ENCODE measurements at regions not wholly inside any gene's neighbourhood (a gene's known extent, or its start where the extent isn't known, plus 50 kb on each side); places are given as distances from the start of the nearest gene placed in this dataset.

- no peak for DNase-seq (ENCODE audit: low spot score)
These were observed 160.4 kb upstream of the SYT6 start for GRCh38 chr1:114314098-114314497.

GRCh38 chr1:114310695-114311271 is 157.1 kb upstream of the SYT6 start:
- DNase-seq (ENCODE audit: low spot score): no peak

- no peak for DNase-seq (ENCODE audit: low spot score)
These were observed 149.2 kb upstream of the SYT6 start for GRCh38 chr1:114302821-114303220.

- no peak for DNase-seq (ENCODE audit: low spot score)
These were observed 145.8 kb upstream of the SYT6 start for GRCh38 chr1:114299331-114299975.

DNA sequence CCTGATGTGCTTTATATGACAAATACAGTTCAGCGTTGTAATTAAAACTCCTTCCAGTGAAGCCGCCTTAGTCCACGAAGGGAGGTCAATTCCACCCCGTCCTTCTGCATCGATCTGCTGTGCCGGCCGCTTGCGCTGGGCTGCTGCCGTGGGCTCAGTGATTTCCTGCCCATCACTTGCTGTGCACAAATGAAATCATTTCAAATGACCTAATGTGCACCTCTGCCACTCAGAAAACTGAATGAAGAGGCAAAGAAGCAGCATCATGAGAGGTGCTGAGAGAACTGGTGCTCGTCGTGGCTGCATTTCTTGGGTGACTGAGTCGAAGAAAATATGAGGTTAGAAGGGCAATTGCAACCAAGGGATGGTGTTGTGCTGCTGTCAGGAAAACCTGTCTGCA is 144.3 kb upstream of the SYT6 start:
- DNase-seq (ENCODE audit: low spot score): no peak

DNA sequence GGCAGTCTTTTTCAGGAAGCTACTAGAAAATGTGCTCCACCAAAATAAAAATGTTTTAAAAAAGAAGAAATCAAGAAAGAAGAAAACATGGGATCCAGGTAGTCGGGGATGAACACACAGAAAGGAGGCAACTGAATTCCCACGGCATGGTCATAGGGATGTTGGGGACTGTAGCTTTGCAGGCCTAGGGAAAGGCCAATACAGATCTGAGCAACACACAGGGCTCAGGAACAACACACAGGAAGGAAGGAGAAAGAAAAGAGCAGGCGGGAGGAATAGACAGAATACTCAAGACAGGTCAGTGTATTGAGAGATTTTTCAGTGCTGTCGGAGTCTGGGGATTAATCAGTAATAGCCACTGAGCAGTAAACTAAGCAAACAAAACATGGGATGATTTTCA is 142.7 kb upstream of the SYT6 start:
- DNase-seq (ENCODE audit: low spot score): no peak

DNA sequence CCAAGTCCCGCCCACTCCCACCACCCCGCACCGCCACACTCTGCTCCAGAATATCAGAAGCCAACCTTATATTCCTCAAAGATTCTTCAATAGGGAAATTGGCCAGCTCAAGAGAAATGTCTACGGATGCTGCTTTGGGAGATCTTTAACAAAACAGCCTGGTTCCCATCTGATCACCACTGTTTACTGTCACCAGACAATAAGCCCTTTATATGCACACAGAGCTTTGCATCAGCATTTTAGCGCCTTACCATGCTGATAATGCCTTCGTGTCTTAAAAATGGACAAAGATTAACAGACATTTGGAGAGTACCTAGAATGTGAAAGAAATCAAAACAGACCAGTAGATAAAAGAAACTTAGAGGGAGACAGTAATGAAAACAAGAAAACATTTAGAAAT is 141.7 kb upstream of the SYT6 start:
- no peak for DNase-seq (ENCODE audit: low spot score)

GRCh38 chr1:114292835-114293234 is 139.2 kb upstream of the SYT6 start:
- DNase-seq (ENCODE audit: low spot score): no peak

- no peak for DNase-seq (ENCODE audit: low spot score)
These were observed 138.5 kb upstream of the SYT6 start for GRCh38 chr1:114292194-114292593.

DNA sequence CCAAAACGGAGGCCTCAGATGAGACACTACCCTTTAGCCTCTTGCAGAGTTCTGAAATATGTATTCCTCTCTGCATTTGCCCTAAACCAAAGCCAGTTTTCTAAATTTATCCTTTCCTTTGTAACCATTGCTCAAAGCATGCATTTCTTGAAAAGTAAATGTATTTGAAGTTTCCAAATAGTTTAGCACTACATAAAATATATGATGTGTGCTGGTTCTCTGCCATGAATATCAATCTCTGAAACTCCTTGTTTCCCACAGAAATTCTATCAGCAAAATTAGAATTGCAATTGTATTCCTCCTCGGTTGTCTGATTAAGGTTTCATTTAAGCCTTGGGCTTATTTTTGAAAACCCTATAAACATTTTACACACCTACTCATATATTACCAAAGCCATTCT is 137.1 kb upstream of the SYT6 start:
- no peak for DNase-seq (ENCODE audit: low spot score)

GRCh38 chr1:114290341-114290740 is 136.7 kb upstream of the SYT6 start:
- DNase-seq (ENCODE audit: low spot score): no peak

DNA sequence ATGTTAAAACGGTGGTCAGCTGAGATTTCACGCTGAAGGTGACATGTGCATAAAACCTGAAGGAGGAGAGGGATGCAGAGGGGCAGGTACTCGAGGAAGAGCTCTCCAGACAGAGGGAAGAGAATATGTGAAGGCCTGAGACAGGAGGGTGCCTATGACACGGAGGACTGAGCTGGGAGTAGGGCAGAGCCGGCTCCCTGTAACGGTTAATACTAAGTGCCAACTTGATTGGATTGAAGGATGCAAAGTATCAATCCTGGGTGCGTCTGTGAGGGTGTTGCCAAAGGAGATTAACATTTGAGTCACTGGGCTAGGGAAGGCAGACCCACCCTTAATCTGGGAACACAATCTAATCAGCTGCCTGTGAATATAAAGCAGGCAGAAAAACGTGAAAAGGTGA is 136.2 kb upstream of the SYT6 start:
- DNase-seq (ENCODE audit: low spot score): no peak

GRCh38 chr1:114289306-114289705 is 135.6 kb upstream of the SYT6 start:
- no peak for DNase-seq (ENCODE audit: low spot score)

GRCh38 chr1:114286960-114287359 is 133.3 kb upstream of the SYT6 start:
- DNase-seq (ENCODE audit: low spot score): no peak

GRCh38 chr1:114286179-114286578 is 132.5 kb upstream of the SYT6 start:
- DNase-seq (ENCODE audit: low spot score): no peak

DNA sequence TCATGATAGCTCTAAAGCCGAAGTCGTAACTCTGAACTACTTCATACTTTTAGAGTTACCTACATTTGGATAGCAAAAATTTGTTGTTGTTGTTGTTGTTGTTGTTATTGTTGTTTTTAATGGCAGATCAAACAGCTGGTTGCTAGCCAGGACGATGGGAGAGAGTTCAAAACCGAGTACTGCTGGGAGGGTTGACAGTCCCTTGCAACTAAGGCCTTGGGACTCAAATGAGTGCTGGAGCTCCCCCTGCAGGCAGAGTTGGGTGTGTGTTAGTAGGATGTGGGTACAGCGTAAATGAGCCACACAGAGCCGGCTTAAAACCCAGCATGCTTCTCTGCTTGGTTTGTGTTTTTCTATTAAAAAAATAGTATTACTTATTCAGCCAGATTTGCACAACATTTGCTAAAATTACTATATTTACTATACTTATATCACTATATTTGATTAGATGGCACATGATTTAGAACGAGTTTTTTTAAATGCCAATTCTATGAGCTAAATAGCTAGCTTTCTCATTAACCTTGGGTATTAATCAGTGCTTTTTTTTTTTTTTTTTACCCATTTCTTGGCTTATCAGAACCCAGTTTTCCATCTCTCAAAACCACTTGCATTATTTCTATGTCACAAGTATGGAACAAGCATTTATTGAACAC is 129.2 kb upstream of the SYT6 start:
- peak; percentile 73 for DNase-seq (ENCODE audit: low spot score)

GRCh38 chr1:114278911-114279310 is 125.2 kb upstream of the SYT6 start:
- DNase-seq (ENCODE audit: low spot score): no peak

GRCh38 chr1:114278430-114278829 is 124.8 kb upstream of the SYT6 start:
- DNase-seq (ENCODE audit: low spot score): no peak

- DNase-seq (ENCODE audit: low spot score): no peak
These were observed 121.1 kb upstream of the SYT6 start for GRCh38 chr1:114274621-114275317.

GRCh38 chr1:114272593-114272992 is 118.9 kb upstream of the SYT6 start:
- no peak for DNase-seq (ENCODE audit: low spot score)

GRCh38 chr1:114270718-114271117 is 117.0 kb upstream of the SYT6 start:
- DNase-seq (ENCODE audit: low spot score): no peak

GRCh38 chr1:114270282-114270681 is 116.6 kb upstream of the SYT6 start:
- DNase-seq (ENCODE audit: low spot score): no peak

- no peak for DNase-seq (ENCODE audit: low spot score)
These were observed 115.9 kb upstream of the SYT6 start for GRCh38 chr1:114269539-114269938.
